Loucy (cell line): ENCODE measurements at regions not wholly inside any gene's neighbourhood (a gene's known extent, or its start where the extent isn't known, plus 50 kb on each side); places are given as distances from the start of the nearest gene placed in this dataset.

Experiments used
- CTCF ChIP-seq: fragments of 200-600 bp; sonication (generic); conservative IDR thresholded peaks from 2 replicates; pipeline ENCODE4 v1.5.1; 2014; ENCODE audit warnings: mild to moderate bottlenecking, antibody characterized with exemption, low read length
- EZH2phosphoT487 ChIP-seq: fragments of 200-600 bp; IDR thresholded peaks from 2 replicates; pipeline ENCODE4 v1.6.1; 2018; ENCODE audit warnings: antibody characterized with exemption, mild to moderate bottlenecking, moderate library complexity, borderline replicate concordance

GRCh38 chr13:50613356-50613831, 230.1 kb downstream of the DLEU7 start:
- no peak for TF ChIP-seq CTCF
- no peak for TF ChIP-seq EZH2phosphoT487
